Lower leg skin (tissue), 3 donors: ENCODE measurements at regions not wholly inside any gene's neighbourhood (a gene's known extent, or its start where the extent isn't known, plus 50 kb on each side); places are given as distances from the start of the nearest gene placed in this dataset.

Experiments used
- CTCF ChIP-seq, 3 donors: fragments of 450-650 bp; IDR thresholded peaks; one replicate each; pipeline ENCODE4 v1.5.1; 2016; ENCODE audit warnings: antibody characterized with exemption in 3 of 3, mild to moderate bottlenecking in 3 of 3, moderate library complexity in 2 of 3
- POLR2A ChIP-seq, 2 donors: fragments of 450-650 bp; IDR thresholded peaks; one replicate each; pipeline ENCODE4 v1.6.1; 2016 to 2017; ENCODE audit warnings: antibody characterized with exemption in 2 of 2, mild to moderate bottlenecking in 1 of 2, moderate library complexity in 1 of 2

GRCh38 chr12:105534068-105534467, 203.6 kb downstream of the C12orf75 start:
- TF ChIP-seq CTCF (IDR thresholded peaks at IDR 0.05) = no peak
- no peak for TF ChIP-seq POLR2A (IDR thresholded peaks at IDR 0.05)
